Stimulated activated CD8-positive, alpha-beta memory T cell treated with anti-CD3 and anti-CD28 coated beads, Interleukin-15, amount 100 ng/mL, for 48 hours (primary cell): ENCODE measurements at regions not wholly inside any gene's neighbourhood (a gene's known extent, or its start where the extent isn't known, plus 50 kb on each side); places are given as distances from the start of the nearest gene placed in this dataset.
"Not testable (repeated sequence)": the region's sequence is repeated elsewhere in the genome, so short reads cannot be mapped to it uniquely, and the experiment has no call there.

Experiments used
- DNase-seq, 2 donors: peaks; one replicate each; pipeline ENCODE4 v3.0.0-alpha.2; 2020; ENCODE audit warnings: low read depth in 2 of 2

DNA sequence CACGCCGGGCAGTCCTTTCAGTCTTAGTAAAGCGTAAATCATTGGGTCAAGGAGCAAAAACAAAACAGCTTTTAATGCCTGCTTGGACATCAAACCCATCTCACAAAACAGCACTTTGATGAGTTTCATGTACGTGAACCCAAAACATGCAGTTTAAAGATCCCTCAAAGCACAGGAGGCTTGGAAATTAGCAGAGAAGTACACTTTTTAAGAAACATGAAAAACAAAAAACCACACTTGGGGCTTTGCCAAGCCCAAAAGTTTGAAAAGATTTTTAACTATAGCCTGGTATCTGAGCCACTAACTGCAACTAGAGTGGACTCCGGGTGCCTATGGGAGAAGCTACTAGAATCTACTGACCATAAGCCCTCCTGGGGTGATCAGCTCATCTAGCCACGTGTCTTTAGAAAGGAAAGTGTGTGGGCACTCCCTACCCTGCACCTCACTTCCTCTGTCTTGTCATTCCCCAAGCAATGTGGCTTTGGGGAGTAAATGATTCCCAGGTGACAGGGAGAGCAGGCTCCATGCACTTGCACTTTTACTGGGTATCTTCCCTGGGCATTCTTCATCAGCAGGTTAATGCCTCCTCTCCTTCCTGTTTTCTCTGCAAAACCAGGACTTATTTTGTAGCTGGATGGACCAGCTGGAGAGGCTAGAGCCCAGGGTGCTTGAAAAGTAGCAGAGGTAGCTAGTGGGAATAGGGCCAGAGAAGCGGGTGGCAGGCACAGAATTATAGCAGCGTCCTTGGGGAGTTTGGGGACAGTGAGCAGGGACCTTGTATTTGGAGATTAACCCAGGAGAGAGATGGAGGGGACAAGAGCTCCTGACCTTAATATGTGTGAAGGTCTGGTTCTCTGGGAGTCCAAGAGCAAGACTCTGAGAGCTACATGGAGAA lies 339.3 kb downstream of the BCL11B start:
- DNase-seq = no peak

DNA sequence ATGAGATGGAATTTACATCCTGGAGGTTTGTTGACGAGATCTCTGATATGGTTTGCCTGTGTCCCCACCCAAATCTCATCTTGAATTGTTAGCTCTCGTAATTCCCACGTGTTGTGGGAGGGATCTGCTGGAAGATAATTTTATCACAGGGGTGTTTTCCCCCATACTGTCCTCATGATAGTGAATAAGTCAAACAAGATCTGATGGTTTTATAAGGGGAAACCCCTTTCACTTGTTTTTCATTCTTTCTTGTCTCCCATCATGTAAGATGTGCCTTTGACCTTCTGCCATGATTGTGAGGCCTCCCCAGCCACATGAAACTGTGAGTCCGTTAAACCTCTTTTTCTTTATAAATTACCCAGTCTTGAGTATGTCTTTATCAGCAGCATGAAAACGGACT lies 337.4 kb downstream of the BCL11B start:
- DNase-seq = not testable (repeated sequence)

DNA sequence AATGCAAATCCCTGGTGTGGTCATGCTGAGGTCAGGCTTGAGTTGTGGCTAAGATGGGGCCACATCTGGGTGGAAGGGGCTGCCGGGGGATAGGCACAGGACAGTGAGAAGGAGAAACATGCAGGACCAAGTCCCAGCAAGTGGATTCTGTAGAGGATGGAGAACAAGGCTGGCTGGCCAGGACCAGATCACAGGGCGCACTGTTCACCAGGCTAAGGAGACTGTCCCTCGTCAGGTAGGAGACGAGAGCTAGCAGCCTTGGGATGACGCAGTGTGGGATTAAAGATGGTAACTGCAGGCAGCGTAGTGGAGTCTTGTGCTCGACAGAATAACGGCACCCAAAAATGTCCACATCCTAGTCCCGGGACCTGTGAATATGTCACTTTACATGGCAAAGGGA lies 336.1 kb downstream of the BCL11B start:
- no peak for DNase-seq

DNA sequence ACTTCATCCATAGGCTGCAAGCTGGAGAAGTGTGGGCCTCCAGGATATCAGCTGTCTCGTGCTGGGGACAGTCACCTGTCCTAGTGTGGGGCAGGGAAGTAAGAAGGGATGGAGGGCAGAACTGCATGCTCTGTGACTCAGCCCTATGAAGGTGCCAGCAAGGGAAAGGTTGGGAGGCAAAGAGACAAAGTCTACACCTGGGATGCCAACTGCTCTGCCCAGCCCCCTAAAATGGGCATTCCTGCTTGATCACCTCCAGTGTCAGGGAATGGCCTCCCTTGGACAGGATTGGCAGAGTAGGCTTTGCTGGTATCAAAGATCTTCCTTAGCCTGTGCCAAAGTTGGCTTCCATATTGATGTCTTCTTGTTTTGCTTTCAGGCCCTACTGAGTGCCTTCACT lies 335.0 kb downstream of the BCL11B start:
- DNase-seq = no peak

GRCh38 chr14:98937712-98938505 lies 334.1 kb downstream of the BCL11B start:
- no peak for DNase-seq

DNA sequence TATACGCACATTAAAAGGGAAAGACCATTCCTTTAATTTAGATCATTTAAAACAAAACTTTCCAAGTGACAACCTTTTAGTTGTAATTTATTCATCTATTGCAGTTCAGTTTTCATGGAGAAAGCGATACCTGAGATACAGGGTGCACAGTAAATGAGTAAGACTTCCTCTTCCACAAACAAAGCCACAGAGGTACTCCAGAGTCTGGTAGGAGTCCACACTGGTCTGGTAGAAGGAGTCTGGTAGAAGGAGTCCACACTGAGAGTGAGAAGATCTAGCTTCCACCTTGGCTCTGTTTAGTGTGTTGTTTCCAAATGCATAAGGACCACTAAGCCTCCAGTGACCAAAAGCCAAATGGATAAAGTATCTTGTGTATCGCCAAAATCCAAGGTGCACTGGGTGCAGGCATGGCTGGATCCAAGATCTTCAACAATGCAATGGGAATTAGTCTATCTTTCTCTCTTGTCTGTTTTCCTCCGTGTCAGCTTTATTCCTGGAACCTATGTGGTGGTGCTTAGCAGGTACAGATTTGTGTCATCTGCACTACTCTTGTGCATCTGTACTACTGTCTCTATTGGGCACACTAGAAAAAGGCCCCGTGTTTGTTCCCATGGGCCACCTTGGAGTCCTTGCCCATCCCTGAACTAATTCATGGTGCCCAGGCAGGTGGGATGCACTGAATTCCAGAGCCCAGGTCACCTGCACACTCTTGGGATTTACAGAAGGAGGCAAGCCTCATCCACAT lies 331.1 kb downstream of the BCL11B start:
- no peak for DNase-seq

- DNase-seq = no peak
These were observed 330.5 kb downstream of the BCL11B start for GRCh38 chr14:98941481-98941880.

GRCh38 chr14:98943907-98944306 lies 328.1 kb downstream of the BCL11B start:
- DNase-seq = no peak

- DNase-seq = no peak
These were observed 327.0 kb downstream of the BCL11B start for GRCh38 chr14:98944989-98945388.

DNA sequence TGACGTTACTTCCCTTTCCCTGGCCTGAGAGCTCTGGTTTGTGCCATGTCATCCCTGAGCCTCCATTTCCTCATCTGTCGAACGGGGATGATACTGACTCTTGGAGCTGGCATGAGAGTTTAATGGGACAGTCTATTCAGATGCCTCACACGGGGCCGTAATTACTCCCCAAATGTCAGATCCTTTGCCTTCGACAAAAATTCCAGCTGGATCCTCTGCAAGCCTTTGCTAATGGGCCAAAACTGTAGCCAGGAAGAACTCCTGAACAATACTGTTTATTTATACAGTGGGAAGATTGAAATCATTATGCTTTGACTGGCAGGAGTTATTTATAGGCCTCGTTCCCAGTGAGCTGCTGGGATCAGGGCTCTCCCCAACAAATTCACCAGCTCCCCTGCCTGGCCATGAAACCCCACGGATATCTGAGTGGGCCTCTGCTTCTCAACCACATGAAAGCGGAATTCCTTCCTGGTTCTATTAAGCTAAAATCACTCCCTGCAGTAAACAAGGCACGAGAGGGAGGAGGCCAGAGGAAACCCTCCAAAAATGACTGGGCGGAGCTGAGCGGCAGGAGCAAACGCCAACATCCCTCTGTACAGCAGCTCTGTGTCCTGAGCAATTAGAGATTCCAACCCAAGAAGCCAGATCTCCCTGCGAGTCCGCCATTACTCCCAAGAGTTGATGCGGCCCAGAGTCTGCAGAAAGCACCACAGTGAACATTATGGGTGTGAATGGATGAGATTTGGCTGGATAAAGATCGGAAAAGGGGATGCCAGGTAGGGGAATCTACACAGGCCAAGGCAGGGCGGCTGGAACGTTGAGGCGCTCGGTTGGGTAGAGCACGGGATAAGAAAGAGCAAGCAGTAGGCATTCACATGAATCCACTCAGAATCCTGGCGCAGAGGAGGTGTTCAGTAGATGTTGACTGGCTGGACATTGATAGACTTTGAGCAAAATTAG lies 326.1 kb downstream of the BCL11B start:
- no peak for DNase-seq

GRCh38 chr14:98946940-98947339 lies 325.1 kb downstream of the BCL11B start:
- no peak for DNase-seq

GRCh38 chr14:98947911-98948595 lies 323.9 kb downstream of the BCL11B start:
- DNase-seq = no peak

GRCh38 chr14:98949051-98949450 lies 322.9 kb downstream of the BCL11B start:
- DNase-seq = no peak

DNA sequence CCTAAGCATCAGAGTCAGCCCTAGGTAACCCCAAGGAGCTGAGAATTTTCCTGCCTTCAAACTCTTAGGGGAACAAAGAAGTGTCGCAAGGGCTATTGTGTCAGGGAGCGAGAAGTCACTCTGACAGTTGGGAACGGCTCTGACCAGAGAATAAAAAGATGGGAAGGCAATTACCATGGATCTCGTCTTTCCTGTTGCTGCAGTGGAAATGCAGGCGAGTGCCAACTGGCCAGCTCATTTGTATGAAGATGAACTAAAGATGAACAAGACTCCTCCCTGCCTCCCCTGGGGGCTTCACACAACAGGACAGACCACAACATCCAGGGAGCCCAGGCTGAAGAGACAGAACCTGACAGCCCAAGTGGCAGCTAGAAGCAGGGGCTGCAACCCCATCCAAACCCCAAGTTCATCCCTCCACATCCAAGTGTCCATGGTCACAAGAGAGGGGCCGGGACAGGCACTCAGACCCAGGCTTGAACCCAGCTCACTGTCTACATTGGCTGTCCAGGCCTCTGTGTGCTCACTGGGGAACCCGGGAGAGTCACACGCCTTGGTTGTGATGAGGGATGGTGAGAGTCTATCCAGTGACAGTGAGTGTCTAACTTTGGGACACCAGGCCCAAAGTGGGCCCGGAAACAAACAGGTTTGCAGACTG lies 322.4 kb downstream of the BCL11B start:
- DNase-seq = no peak

DNA sequence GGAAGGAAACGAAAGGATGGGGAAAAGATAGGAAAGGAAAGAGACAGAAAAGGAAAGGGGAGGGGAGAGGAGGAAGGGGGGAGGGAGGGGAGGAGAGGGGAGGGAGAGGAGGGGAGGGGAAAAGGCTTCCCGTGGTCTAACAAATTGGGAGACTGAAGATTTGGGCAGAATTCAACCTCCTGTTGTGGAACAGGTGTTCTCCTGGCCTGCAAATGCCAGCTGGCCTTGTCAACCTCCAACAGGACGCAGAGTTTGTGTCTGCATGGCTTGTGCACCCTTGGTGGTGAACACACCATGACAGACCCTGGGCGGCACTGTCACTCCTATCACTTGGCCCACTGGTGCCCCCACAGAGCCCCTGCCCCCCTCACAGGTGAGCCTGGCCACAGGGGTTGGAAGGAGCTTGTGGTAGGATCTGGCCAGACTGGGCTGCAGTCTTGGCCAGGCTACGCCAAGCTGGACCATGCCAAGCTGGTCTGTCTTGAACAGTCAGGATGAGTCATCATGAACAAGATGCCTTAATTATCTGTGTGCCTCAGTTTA lies 321.6 kb downstream of the BCL11B start:
- DNase-seq = no peak

GRCh38 chr14:98951031-98951430 lies 321.0 kb downstream of the BCL11B start:
- no peak for DNase-seq

- DNase-seq = no peak
These were observed 320.4 kb downstream of the BCL11B start for GRCh38 chr14:98951521-98952152.

- DNase-seq = peak in 1 of 2 donors; percentile 9
These were observed 319.2 kb downstream of the BCL11B start for GRCh38 chr14:98952593-98953350.
